CD4-positive, alpha-beta T cell treated with Interleukin-1 beta for 1 hour (primary cell): ENCODE measurements at regions not wholly inside any gene's neighbourhood (a gene's known extent, or its start where the extent isn't known, plus 50 kb on each side); places are given as distances from the start of the nearest gene placed in this dataset.

ENCODE experiments used
- DNase-seq, 2 donors: peaks; one replicate each; pipeline ENCODE4 v3.0.0-alpha.2; 2020 to 2022

- no peak for DNase-seq
Observed at GRCh38 chr10:29403208-29403607, 114.3 kb downstream of the LYZL1 start.

DNA sequence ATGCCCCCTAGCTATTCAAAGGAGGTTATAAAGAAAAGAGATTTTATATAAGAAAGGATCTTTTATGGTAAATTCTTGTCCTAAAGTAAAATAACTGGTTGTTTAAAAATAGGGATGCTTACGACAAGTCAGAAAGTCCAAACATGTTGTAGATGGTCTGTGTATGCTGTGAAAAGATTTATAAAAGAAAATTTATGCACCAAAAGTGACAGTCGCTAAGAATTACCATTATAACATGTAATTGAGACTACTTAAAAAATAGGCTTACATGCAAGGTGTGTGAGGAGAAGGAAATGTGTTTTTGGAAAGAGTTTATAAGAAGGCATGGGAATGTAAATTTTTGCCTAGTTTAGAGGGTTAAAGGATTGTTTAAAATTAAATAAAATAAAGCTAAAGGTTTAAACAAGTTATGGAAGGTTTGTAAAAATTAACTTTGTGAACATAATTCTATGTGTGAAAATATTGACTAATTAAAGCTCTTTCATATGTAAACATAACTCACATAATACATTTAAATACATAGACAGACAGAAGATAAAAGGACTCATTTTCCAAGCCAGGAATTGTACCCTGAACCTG lies 118.5 kb downstream of the LYZL1 start:
- no peak for DNase-seq
